ENCODE measurements at regions not wholly inside any gene's neighbourhood (a gene's known extent, or its start where the extent isn't known, plus 50 kb on each side); places are given as distances from the start of the nearest gene placed in this dataset.

- Histone ChIP-seq H3K27me3 (no peaks in the 10 kb centered on the region), H3K27ac (no peak overlapping the region), H3K9me3 (no peaks in the 10 kb centered on the region), H3K4me1 (no peaks in the 10 kb centered on the region), H3K36me3 (no peaks in the 10 kb centered on the region), H3K4me3 (no peak overlapping the region)
- ATAC-seq: no peak
- TF ChIP-seq CTCF (IDR thresholded peaks at IDR 0.05): no peak
- 75 to 78% methylated on average over 4 of the region's 4 CpGs for whole genome bisulfite sequencing, 2 donors
- intact Hi-C loops (cut with DNase I): loop anchor here in 1 of 10 donors (2.0 kb wide), 1 partner anchor 63 kb away; no protein-coding TSS in a partner anchor
- no peak for DNase-seq
Measured at GRCh38 chr13:104163866-104164630, 1097.8 kb upstream of the SLC10A2 start.

GRCh38 chr13:104160536-104160935 is 1094.3 kb upstream of the SLC10A2 start:
- Histone ChIP-seq H3K4me1 (no peaks in the 10 kb centered on the region), H3K36me3 (no peaks in the 10 kb centered on the region), H3K27me3 (no peaks in the 10 kb centered on the region), H3K9me3 (no peaks in the 10 kb centered on the region), H3K4me3 (no peak overlapping the region), H3K27ac (no peak overlapping the region)
- WGBS, 2 donors: 94 to 100% methylated on average over 1 of the region's 1 CpG
- DNase-seq (no peak), ATAC-seq (no peak)
- no peak for TF ChIP-seq CTCF (IDR thresholded peaks at IDR 0.05)
- intact Hi-C loops (cut with DNase I): no loop called here

DNA sequence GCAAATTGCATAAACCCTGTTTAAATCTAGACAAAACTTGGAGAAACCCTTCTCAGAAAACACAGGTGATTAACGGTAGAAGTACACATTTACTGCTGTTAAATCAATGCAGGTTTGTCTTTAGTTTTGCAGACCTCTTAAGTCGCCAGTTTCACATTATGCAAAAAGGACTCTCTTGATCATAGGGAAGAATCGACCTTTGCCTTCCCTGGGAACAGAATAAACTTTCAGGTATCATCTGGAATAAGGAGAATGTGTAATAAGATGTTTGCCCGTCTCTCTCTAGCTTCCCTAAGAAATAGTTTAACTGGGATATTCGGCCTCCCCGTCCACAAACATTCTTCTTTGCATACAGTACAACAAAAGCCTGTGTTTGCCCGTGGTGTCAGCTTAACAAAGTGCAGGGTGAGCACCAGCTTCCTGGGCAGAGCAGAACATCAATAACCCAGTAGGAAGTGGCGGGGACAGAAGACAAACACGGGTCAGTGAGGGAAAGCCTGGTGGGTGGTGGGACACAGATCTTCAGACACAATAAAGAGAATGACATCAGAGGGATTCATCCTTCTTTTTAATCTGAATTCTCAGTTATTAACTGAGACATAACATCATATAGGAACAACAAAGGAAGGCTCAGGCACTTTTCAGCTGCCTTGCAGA is 1077.7 kb upstream of the SLC10A2 start:
- no peak for TF ChIP-seq CTCF (IDR thresholded peaks at IDR 0.05)
- H3K4me1 ChIP-seq: no peaks in the 10 kb centered on the region
- peaks cover 0 to 3% (median 0%) of the 10 kb centered on the region in 11 donors for H3K9me3 ChIP-seq
- H3K36me3 ChIP-seq: no peaks in the 10 kb centered on the region
- ATAC-seq (no peak), DNase-seq (no peak)
- H3K27ac ChIP-seq: no peak overlapping the region
- 45 to 49% methylated on average over 9 of the region's 9 CpGs for WGBS, 2 donors
- H3K27me3 ChIP-seq: no peaks in the 10 kb centered on the region
- no peak overlapping the region for H3K4me3 ChIP-seq
- intact Hi-C loops (cut with DNase I): no loop called here

GRCh38 chr13:104140552-104140951 is 1074.3 kb upstream of the SLC10A2 start:
- no peaks in the 10 kb centered on the region for H3K36me3 ChIP-seq
- H3K27ac ChIP-seq: no peak overlapping the region
- ATAC-seq (no peak), DNase-seq (no peak)
- intact Hi-C loops (cut with DNase I): no loop called here
- no peaks in the 10 kb centered on the region for H3K27me3 ChIP-seq
- WGBS, 2 donors: 82 to 85% methylated on average over 2 of the region's 2 CpGs
- H3K4me1 ChIP-seq: no peaks in the 10 kb centered on the region
- H3K4me3 ChIP-seq: no peak overlapping the region
- no peaks in the 10 kb centered on the region for H3K9me3 ChIP-seq
- TF ChIP-seq CTCF (IDR thresholded peaks at IDR 0.05): no peak
